Heart left ventricle (tissue), 13 donors: ENCODE measurements at regions not wholly inside any gene's neighbourhood (a gene's known extent, or its start where the extent isn't known, plus 50 kb on each side); places are given as distances from the start of the nearest gene placed in this dataset.

Experiments
- POLR2A ChIP-seq, 2 donors: fragments of 450-650 bp; IDR thresholded peaks; one replicate each; pipeline ENCODE4 v1.6.1; 2017; ENCODE audit warnings: antibody characterized with exemption in 2 of 2, mild to moderate bottlenecking in 2 of 2, moderate library complexity in 2 of 2
- TF ChIP-seq, protein P1 (sequence below), 12 donors: fragments of 200-600 bp; sonication (generic) in 4 of 12; IDR thresholded peaks; one replicate each; pipeline versions ENCODE4 v1.5.0 to v1.8.0; 2018 to 2022; ENCODE audit warnings: antibody characterized with exemption in 12 of 12, mild to moderate bottlenecking in 5 of 12
- donor health status: ischemic (EF 13 %, LVEDD 7.1; RV severe dilation, severe dysfunction).
- donor health status: DM: no; HTN: yes; CAD: no.
- donor health status: DM: no; HTN: no; CAD: no.
- donor health status: ischemic (EF 25% LVEDD 6.9; RV normal size, moderate dysfunction).
- donor health status: ischemic (EF 25% LVEDD 5.7; RV mildly dilated, moderate dysfunction).
- donor health status: ischemic (EF 35%, LVEDD 5.7; RV mildly dilated, moderate dysfunction).
- donor health status: nonischemic (EF 11% LVEDD 7.7; RV severe dilation, severe dysfunction).
- donor health status: DM: yes; HTN: yes; CAD: no.
- donor health status: PGD.
- donor health status: ischemic (EF 29% LVEDD 5.4; RV normal size, mild dysfunction).
- donor health status: nonischemic (EF 23%, LVEDD 6.1; RV moderate dilation, normal function).

- TF ChIP-seq, protein P1, sequence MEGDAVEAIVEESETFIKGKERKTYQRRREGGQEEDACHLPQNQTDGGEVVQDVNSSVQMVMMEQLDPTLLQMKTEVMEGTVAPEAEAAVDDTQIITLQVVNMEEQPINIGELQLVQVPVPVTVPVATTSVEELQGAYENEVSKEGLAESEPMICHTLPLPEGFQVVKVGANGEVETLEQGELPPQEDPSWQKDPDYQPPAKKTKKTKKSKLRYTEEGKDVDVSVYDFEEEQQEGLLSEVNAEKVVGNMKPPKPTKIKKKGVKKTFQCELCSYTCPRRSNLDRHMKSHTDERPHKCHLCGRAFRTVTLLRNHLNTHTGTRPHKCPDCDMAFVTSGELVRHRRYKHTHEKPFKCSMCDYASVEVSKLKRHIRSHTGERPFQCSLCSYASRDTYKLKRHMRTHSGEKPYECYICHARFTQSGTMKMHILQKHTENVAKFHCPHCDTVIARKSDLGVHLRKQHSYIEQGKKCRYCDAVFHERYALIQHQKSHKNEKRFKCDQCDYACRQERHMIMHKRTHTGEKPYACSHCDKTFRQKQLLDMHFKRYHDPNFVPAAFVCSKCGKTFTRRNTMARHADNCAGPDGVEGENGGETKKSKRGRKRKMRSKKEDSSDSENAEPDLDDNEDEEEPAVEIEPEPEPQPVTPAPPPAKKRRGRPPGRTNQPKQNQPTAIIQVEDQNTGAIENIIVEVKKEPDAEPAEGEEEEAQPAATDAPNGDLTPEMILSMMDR (IDR thresholded peaks at IDR 0.05), result no peak
- TF ChIP-seq POLR2A (IDR thresholded peaks at IDR 0.05), result no peak
Observed at GRCh38 chr19:30873691-30874090, 475.5 kb downstream of the TSHZ3 start.
